ENCODE measurements at regions not wholly inside any gene's neighbourhood (a gene's known extent, or its start where the extent isn't known, plus 50 kb on each side); places are given as distances from the start of the nearest gene placed in this dataset.

DNA sequence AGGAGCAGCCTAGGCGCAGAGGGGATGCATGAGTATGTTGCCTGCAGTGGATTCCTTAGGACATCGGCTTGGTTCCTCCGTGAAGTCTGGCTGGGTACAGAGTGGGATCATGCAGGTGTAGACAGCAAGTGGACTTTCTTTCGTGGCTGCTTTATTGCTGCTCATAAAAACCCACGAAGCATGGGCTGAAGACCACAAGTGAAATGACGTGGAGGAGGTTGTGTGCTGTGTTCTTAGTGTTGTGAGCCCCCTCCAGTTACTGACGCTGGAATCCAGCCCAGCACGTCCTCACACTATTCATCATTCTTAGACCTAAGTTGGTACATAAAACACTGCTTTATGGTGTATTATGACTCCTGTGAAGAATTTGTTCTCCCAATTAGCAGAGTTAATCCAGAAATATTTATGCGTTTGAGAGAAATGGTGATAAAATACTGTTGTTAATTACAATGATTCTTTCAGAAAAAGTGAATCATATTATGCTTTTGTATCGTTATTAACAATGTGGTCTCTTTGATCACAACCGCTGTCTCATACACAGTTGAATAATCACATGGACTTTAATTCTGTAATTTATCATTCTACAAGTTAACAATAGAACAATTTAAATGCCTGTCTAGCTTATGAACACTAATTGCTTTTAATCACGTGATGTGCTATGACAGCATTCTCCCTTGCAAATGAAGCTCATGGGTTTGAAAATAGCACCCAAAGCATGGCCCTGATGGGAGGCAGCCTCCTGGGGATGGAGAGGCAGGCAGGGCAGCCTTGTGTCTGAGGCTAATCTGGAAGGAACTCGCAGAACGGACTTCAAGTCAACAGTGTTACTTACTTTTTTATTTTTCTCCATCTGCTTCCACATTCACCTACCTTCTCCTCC lies 233.9 kb upstream of the SYNDIG1 start:
- ChIA-PET POLR2A (ENCODE audit: unreplicated experiment) (no interaction called here), CTCF (no interaction called here)
- no peaks in the 10 kb centered on the region for H3F3A ChIP-seq (ENCODE audit: low read length, unreplicated experiment)
- peaks cover 87% of the 10 kb centered on the region for H3K27me3 ChIP-seq (ENCODE audit: low read length)
- ATAC-seq (no peak), DNase-seq (no peak)
- no TSS peak for BruUV-seq (replicated peaks)
- no peak overlapping the region for H3K9ac ChIP-seq (ENCODE audit: low read length)
- no peaks in the 10 kb centered on the region for H4K20me1 ChIP-seq (ENCODE audit: low read length)
- no peak overlapping the region for H3K4me3 ChIP-seq (ENCODE audit: low read length)
- H3K4me2 ChIP-seq (ENCODE audit: low read length), result no peak overlapping the region
- TF ChIP-seq EZH2phosphoT487 (IDR thresholded peaks at IDR 0.05; ENCODE audit: borderline replicate concordance, low read length), result no peak
- TF ChIP-seq, protein P1, sequence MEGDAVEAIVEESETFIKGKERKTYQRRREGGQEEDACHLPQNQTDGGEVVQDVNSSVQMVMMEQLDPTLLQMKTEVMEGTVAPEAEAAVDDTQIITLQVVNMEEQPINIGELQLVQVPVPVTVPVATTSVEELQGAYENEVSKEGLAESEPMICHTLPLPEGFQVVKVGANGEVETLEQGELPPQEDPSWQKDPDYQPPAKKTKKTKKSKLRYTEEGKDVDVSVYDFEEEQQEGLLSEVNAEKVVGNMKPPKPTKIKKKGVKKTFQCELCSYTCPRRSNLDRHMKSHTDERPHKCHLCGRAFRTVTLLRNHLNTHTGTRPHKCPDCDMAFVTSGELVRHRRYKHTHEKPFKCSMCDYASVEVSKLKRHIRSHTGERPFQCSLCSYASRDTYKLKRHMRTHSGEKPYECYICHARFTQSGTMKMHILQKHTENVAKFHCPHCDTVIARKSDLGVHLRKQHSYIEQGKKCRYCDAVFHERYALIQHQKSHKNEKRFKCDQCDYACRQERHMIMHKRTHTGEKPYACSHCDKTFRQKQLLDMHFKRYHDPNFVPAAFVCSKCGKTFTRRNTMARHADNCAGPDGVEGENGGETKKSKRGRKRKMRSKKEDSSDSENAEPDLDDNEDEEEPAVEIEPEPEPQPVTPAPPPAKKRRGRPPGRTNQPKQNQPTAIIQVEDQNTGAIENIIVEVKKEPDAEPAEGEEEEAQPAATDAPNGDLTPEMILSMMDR (conservative IDR thresholded peaks at IDR 0.05; ENCODE audit: low read depth, low read length), result no peak
- TF ChIP-seq EZH2 (IDR thresholded peaks at IDR 0.05; ENCODE audit: low read length, unreplicated experiment), result no peak
- no peaks in the 10 kb centered on the region for H3K4me1 ChIP-seq (ENCODE audit: insufficient read depth, low read length)
- no peaks in the 10 kb centered on the region for H3K9me2 ChIP-seq (replicated peaks; ENCODE audit: low read length)
- H3K27ac ChIP-seq (ENCODE audit: low read length), result no peak overlapping the region
- intact Hi-C loops (cut with micrococcal nuclease), result no loop called here
- H3K79me2 ChIP-seq (ENCODE audit: low read length), result no peaks in the 10 kb centered on the region
- no peaks in the 10 kb centered on the region for H3K36me3 ChIP-seq (ENCODE audit: low read depth, low read length)
- H3K9me3 ChIP-seq (ENCODE audit: low read length), result no peaks in the 10 kb centered on the region
- H2AFZ ChIP-seq (ENCODE audit: low read length), result no peak overlapping the region

DNA sequence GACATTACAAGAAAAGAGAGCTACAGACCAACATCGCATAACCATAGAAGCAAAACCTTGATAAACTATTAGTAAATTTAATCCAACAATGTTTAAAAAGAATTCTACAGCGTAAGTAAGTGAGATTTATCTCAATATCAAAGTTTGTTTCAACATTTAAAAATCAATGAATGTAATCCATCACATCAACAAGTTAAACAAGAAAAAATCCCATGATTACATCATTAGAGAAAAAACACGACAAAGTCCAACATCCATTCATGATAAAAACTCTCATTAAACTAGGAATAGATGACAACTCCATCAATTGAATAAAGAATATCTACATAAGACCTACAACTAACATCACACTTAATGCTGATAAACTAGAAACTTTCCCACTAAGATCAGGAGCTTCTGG lies 239.0 kb upstream of the GGTLC1 start:
- Histone ChIP-seq H3K36me3 (ENCODE audit: low read depth, low read length) (no peaks in the 10 kb centered on the region), H3K4me3 (ENCODE audit: low read length) (no peak overlapping the region), H3K9me3 (ENCODE audit: low read length) (peaks cover 6% of the 10 kb centered on the region; the same call in 1 of the 2 replicates), H3K4me2 (ENCODE audit: low read length) (no peak overlapping the region), H3F3A (ENCODE audit: low read length, unreplicated experiment) (no peaks in the 10 kb centered on the region), H4K20me1 (ENCODE audit: low read length) (no peaks in the 10 kb centered on the region), H2AFZ (ENCODE audit: low read length) (no peak overlapping the region), H3K4me1 (ENCODE audit: insufficient read depth, low read length) (no peaks in the 10 kb centered on the region), H3K9ac (ENCODE audit: low read length) (no peak overlapping the region), H3K27me3 (ENCODE audit: low read length) (peaks cover 79% of the 10 kb centered on the region), H3K27ac (ENCODE audit: low read length) (no peak overlapping the region), H3K79me2 (ENCODE audit: low read length) (no peaks in the 10 kb centered on the region), H3K9me2 (replicated peaks; ENCODE audit: low read length) (no peaks in the 10 kb centered on the region)
- DNase-seq (no peak), ATAC-seq (no peak)
- TF ChIP-seq, protein P1 (conservative IDR thresholded peaks at IDR 0.05; ENCODE audit: low read depth, low read length), result no peak
- CTCF ChIA-PET, result no interaction called here
- no TSS peak for BruUV-seq (replicated peaks)
- intact Hi-C loops (cut with micrococcal nuclease), result no loop called here
- POLR2A ChIA-PET (ENCODE audit: unreplicated experiment), result no interaction called here

DNA sequence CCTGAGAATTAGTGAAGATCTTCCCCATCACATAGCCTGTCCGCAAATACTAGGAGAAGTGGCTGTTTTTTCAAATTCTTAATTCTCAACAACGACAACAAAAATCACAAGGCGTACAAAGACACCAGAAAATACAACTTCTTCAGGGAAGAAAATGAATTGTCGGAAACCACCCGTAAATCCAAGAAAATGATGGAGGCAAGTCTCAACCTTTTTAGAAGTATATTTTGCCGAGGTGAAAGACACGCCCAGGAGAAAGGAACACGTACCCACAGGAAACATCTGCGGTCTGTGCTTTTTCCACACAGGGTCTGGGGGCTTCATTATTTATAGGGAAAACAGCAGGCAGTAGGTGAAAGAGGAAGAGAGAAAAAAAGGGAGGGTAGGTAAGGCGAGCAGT lies 223.9 kb upstream of the GGTLC1 start:
- no peaks in the 10 kb centered on the region for H3F3A ChIP-seq (ENCODE audit: low read length, unreplicated experiment)
- H3K4me3 ChIP-seq (ENCODE audit: low read length), result no peak overlapping the region
- ATAC-seq (no peak), DNase-seq (no peak)
- H3K4me2 ChIP-seq (ENCODE audit: low read length), result no peak overlapping the region
- no peaks in the 10 kb centered on the region for H4K20me1 ChIP-seq (ENCODE audit: low read length)
- ChIA-PET POLR2A (ENCODE audit: unreplicated experiment) (no interaction called here), CTCF (no interaction called here)
- H3K27ac ChIP-seq (ENCODE audit: low read length), result no peak overlapping the region
- no peaks in the 10 kb centered on the region for H3K79me2 ChIP-seq (ENCODE audit: low read length)
- H3K27me3 ChIP-seq (ENCODE audit: low read length), result peaks cover 24% of the 10 kb centered on the region
- no peaks in the 10 kb centered on the region for H3K4me1 ChIP-seq (ENCODE audit: insufficient read depth, low read length)
- no peaks in the 10 kb centered on the region for H3K36me3 ChIP-seq (ENCODE audit: low read depth, low read length)
- no peak overlapping the region for H3K9ac ChIP-seq (ENCODE audit: low read length)
- TF ChIP-seq, protein P1 (conservative IDR thresholded peaks at IDR 0.05; ENCODE audit: low read depth, low read length), result no peak
- TF ChIP-seq EZH2 (IDR thresholded peaks at IDR 0.05; ENCODE audit: low read length, unreplicated experiment) (peak; percentile 73), EZH2phosphoT487 (IDR thresholded peaks at IDR 0.05; ENCODE audit: borderline replicate concordance, low read length) (no peak)
- BruUV-seq (replicated peaks), result no TSS peak
- intact Hi-C loops (cut with micrococcal nuclease), result no loop called here
- no peaks in the 10 kb centered on the region for H3K9me2 ChIP-seq (replicated peaks; ENCODE audit: low read length)
- H2AFZ ChIP-seq (ENCODE audit: low read length), result no peak overlapping the region
- H3K9me3 ChIP-seq (ENCODE audit: low read length), result no peaks in the 10 kb centered on the region
